GM23248 (cell line): ENCODE measurements at regions not wholly inside any gene's neighbourhood (a gene's known extent, or its start where the extent isn't known, plus 50 kb on each side); places are given as distances from the start of the nearest gene placed in this dataset.

ENCODE experiments used
- EZH2 ChIP-seq: fragments of 200-600 bp; sonication (generic); IDR thresholded peaks from 2 replicates; pipeline ENCODE4 v1.6.1; 2018; ENCODE audit warnings: antibody characterized with exemption, mild to moderate bottlenecking; ENCODE audit not compliant: insufficient read depth, poor library complexity, severe bottlenecking
- EZH2phosphoT487 ChIP-seq: fragments of 200-600 bp; sonication (generic); IDR thresholded peaks from 2 replicates; pipeline ENCODE4 v1.6.1; 2018; ENCODE audit warnings: antibody characterized with exemption, moderate library complexity, mild to moderate bottlenecking, low read depth; ENCODE audit not compliant: insufficient read depth

DNA sequence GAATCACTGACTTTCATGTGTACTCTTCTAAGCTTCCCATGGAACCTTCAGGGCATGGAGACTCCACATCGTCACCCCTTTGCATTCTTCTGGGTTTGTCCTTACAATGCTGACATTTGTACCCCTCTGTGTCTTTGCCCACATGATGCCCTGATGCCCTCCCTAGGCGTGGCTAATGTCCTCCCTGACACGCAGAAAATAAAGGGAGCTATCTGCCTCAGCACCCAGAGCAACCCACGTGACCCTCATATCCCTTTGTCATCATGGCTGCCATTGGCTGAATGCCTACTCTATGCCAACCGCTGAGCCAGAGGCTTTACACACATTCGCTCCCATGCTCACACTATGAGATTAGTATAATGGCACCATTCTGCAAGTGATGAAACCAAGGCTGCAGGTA is 86.4 kb upstream of the KLHL29 start:
- no peak for TF ChIP-seq EZH2
- no peak for TF ChIP-seq EZH2phosphoT487
